Pancreas (tissue), 10 donors: ENCODE measurements at regions not wholly inside any gene's neighbourhood (a gene's known extent, or its start where the extent isn't known, plus 50 kb on each side); places are given as distances from the start of the nearest gene placed in this dataset.
"Not testable (repeated sequence)": the region's sequence is repeated elsewhere in the genome, so short reads cannot be mapped to it uniquely, and the experiment has no call there.

Experiments
- ATAC-seq, 4 donors: fragments of 200-7000 bp; cut with Tn5 transposase; one replicate each; pipeline versions ENCODE4 v1.8.0 to v1.9.1; 2020; ENCODE audit warnings: mild to moderate bottlenecking in 4 of 4, moderate library complexity in 4 of 4
- DNase-seq, 6 donors: peaks; one replicate each; pipeline ENCODE4 v3.0.0-alpha.2; 2020
- FAIRE-seq: peaks from 2 replicates; lab custom pipeline; 2012; peaks lifted over from hg19 to GRCh38; lab: Jason Lieb, UNC
- H3K27ac ChIP-seq, 4 donors: fragments of 200-600 bp; sonication (generic); 1 replicate in 3 of 4; 2 replicates in 1 of 4; pipeline versions ENCODE4 v1.5.0 to v1.8.0; 2020
- H3K27me3 ChIP-seq, 4 donors: fragments of 200-600 bp; one replicate each; pipeline ENCODE4 v1.8.0; 2021
- H3K36me3 ChIP-seq, 3 donors: fragments of 200-600 bp; sonication (generic) in 1 of 3; one replicate each; pipeline versions ENCODE4 v1.5.0 to v1.8.0; 2020 to 2021
- H3K4me1 ChIP-seq, 3 donors: fragments of 200-600 bp; one replicate each; pipeline ENCODE4 v1.8.0; 2021
- H3K4me3 ChIP-seq, 4 donors: fragments of 200-600 bp; sonication (generic) in 2 of 4; one replicate each; pipeline versions ENCODE4 v1.5.0 to v1.8.0; 2020 to 2021
- H3K9me3 ChIP-seq, 4 donors: fragments of 200-600 bp; one replicate each; pipeline ENCODE4 v1.8.0; 2021
- CTCF ChIP-seq, 4 donors: fragments of 200-600 bp; sonication (generic) in 3 of 4; IDR thresholded peaks; one replicate each; pipeline versions ENCODE4 v1.5.0 to v1.8.0; 2021; ENCODE audit warnings: antibody characterized with exemption in 4 of 4
- WGBS, 2 donors: extraction: QIAGEN DNeasy Blood & Tissue Kit; methylation state at CpG; one replicate each; pipeline ENCODE4 v1.1.7; 2013; 5-methylcytosine and 5-hydroxymethylcytosine counted together
- intact Hi-C, 3 donors: fragments of 100-400 bp; cut with DNase I; formaldehyde crosslinking; loops; one replicate each; pipeline versions ENCODE4 v1.11.1 to v1.14.2; 2022
- donor health status: healthy with polysubstance abuse.
- donor health status: DM: no; HTN: no; CAD: no; lungs with moderate emphysema.
- donor health status: DM: no; HTN: no; CAD: no.
- donor health status: control.
- donor health status: control.
- donor health status: Bipolar disorder and iron deficiency.
- donor health status: DM: yes; HTN: yes; CAD: no.
- donor health status: DM: no; HTN: no; CAD: no.
- donor health status: DM: no; HTN: no; CAD: no.
- donor health status: DM: yes; HTN: yes; CAD: no.

GRCh38 chr11:23772081-23772480 lies 724.8 kb upstream of the LUZP2 start:
- no peaks in the 10 kb centered on the region for H3K36me3 ChIP-seq
- no peak overlapping the region for H3K27ac ChIP-seq
- H3K27me3 ChIP-seq = no peaks in the 10 kb centered on the region
- H3K4me1 ChIP-seq = no peaks in the 10 kb centered on the region
- TF ChIP-seq CTCF (IDR thresholded peaks at IDR 0.05) = no peak
- no peak overlapping the region for H3K4me3 ChIP-seq
- intact Hi-C loops = no loop called here
- H3K9me3 ChIP-seq = no peaks in the 10 kb centered on the region
- 5 to 8% methylated on average over 1 of the region's 1 CpG for WGBS, 2 donors
- FAIRE-seq = no peak
- no peak for DNase-seq
- ATAC-seq = no peak

DNA sequence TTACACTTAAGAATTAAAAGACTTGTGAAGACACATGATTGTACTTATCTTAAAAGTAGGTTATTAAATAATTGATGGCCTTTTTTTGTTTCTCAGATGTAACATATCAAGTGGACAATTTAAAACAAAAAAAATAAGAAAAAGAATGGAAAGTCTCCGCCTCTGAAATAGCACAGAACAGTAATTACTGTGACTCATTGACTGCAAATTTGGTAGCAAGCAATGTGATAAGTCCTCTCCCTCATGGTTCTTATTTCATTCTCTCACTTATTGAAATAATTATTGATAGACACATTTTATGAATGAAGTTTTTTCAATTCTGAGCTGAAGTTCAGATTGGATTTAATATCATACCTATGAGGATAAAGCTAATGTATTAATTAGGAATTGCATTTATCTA lies 717.9 kb upstream of the LUZP2 start:
- intact Hi-C loops = no loop called here
- no peaks in the 10 kb centered on the region for H3K4me1 ChIP-seq
- no peak for ATAC-seq

GRCh38 chr11:23780231-23780630 lies 716.6 kb upstream of the LUZP2 start:
- no peaks in the 10 kb centered on the region for H3K9me3 ChIP-seq
- no peak for TF ChIP-seq CTCF (IDR thresholded peaks at IDR 0.05)
- no peaks in the 10 kb centered on the region for H3K27me3 ChIP-seq
- H3K27ac ChIP-seq = no peak overlapping the region
- no peak for DNase-seq
- no peak overlapping the region for H3K4me3 ChIP-seq
- no peaks in the 10 kb centered on the region for H3K36me3 ChIP-seq
- intact Hi-C loops = no loop called here
- no peaks in the 10 kb centered on the region for H3K4me1 ChIP-seq
- FAIRE-seq = no peak
- no peak for ATAC-seq

More for the DNA sequence above, 717.9 kb upstream of the LUZP2 start:
- no peak overlapping the region for H3K4me3 ChIP-seq
- TF ChIP-seq CTCF (IDR thresholded peaks at IDR 0.05) = no peak
- WGBS, 2 donors = 80 to 82% methylated on average over 1 of the region's 1 CpG
- no peak for FAIRE-seq
- H3K27ac ChIP-seq = no peak overlapping the region
- H3K27me3 ChIP-seq = no peaks in the 10 kb centered on the region
- H3K9me3 ChIP-seq = no peaks in the 10 kb centered on the region
- H3K36me3 ChIP-seq = no peaks in the 10 kb centered on the region
- no peak for DNase-seq

DNA sequence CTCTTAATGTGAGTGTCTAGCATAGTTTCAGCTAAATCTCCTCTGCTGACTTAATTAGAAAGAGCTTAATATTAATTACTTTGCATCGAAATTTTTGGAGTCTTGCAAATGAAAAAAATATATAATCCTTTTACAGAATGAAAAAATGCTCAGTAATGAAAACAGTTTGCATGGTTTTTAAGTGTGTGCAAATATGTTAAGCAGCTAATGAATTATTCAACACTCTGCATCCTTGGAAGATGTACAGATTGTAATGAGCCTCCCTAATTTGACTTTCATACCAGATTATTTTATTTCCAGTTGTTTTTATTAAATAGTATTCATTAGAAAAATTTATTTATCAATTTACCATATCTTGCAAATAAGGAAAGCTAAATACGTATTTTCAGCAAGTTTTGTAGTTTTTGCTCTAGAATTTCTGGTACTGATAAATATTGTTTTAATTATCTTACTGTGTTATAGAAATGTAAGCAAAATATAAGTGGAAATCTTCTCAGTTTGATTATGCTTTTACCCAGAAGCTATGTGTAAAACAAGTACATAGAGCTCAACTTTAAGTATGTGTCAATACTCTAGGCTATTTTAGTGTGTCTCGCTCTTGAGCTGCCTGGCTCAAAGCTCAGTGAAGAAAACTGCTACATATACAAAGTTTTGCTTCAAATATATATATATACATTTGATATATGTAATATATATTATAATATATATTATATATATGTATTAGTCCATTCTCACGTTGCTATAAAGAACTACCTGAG lies 714.9 kb upstream of the LUZP2 start:
- TF ChIP-seq CTCF (IDR thresholded peaks at IDR 0.05) = no peak
- FAIRE-seq (no peak), ATAC-seq (no peak), DNase-seq (no peak)
- H3K36me3 ChIP-seq = no peaks in the 10 kb centered on the region
- H3K9me3 ChIP-seq = no peaks in the 10 kb centered on the region
- H3K4me3 ChIP-seq = no peak overlapping the region
- H3K27me3 ChIP-seq = no peaks in the 10 kb centered on the region
- H3K27ac ChIP-seq = no peak overlapping the region
- WGBS, 2 donors = 75 to 78% methylated on average over 4 of the region's 4 CpGs
- intact Hi-C loops = no loop called here
- peaks cover 0 to 2% (median 0%) of the 10 kb centered on the region in 3 donors for H3K4me1 ChIP-seq

DNA sequence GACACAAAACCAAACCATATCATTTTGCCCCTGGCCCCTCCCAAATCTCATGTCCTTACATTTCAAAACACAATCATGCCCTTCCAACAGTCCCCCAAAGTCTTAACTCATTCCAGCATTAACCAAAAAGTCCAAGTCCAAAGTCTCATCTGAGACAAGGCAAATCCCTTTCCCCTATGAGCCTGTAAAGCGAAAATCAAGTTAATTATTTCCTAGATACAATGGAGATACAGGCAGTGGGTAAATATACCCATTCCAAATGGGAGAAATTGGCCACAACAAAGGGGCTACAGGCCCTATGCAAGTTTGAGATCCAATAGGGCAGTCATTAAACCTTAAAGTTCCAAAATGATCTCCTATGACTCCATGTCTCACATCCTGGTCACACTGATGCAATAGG lies 709.9 kb upstream of the LUZP2 start:
- H3K27ac ChIP-seq, H3K36me3 ChIP-seq, ATAC-seq, H3K9me3 ChIP-seq, FAIRE-seq, DNase-seq, intact Hi-C loops, H3K27me3 ChIP-seq, H3K4me3 ChIP-seq: not testable (repeated sequence)
- peaks cover 7 to 10% (median 10%) of the 10 kb centered on the region in 3 donors for H3K4me1 ChIP-seq
- WGBS, 2 donors = 11 to 18% methylated on average over 1 of the region's 1 CpG
